H9 (cell line): ENCODE measurements at regions not wholly inside any gene's neighbourhood (a gene's known extent, or its start where the extent isn't known, plus 50 kb on each side); places are given as distances from the start of the nearest gene placed in this dataset.

Experiments
- DNase-seq: peaks from one replicate; pipeline ENCODE4 v3.0.0-alpha.2; 2017
- H2AFZ ChIP-seq: one replicate; pipeline ENCODE4 v1.6.1; 2013; ENCODE audit warnings: mild to moderate bottlenecking, low read length, control low read depth, moderate library complexity
- H2AK5ac ChIP-seq: 2 replicates; pipeline ENCODE4 v1.6.1; 2013; ENCODE audit warnings: low read length, control low read depth, mixed read lengths; ENCODE audit not compliant: insufficient read length
- H2BK120ac ChIP-seq: one replicate; pipeline ENCODE4 v1.6.1; 2013; ENCODE audit warnings: low read depth, mild to moderate bottlenecking, low read length, control low read depth, inconsistent platforms; ENCODE audit not compliant: poor library complexity, severe bottlenecking
- H2BK12ac ChIP-seq: 2 replicates; pipeline ENCODE4 v1.6.1; 2013; ENCODE audit warnings: low read length, control low read depth, mixed read lengths, low read depth; ENCODE audit not compliant: insufficient read length
- H2BK15ac ChIP-seq: 2 replicates; pipeline ENCODE4 v1.6.1; 2013; ENCODE audit warnings: low read depth, low read length, control low read depth
- H2BK20ac ChIP-seq: one replicate; pipeline ENCODE4 v1.6.1; 2013; ENCODE audit warnings: low read depth, mild to moderate bottlenecking, low read length, control low read depth, inconsistent platforms; ENCODE audit not compliant: poor library complexity, severe bottlenecking
- H2BK5ac ChIP-seq: 2 replicates; pipeline ENCODE4 v1.6.1; 2013; ENCODE audit warnings: low read length, control low read depth, mixed read lengths; ENCODE audit not compliant: insufficient read length
- H3K14ac ChIP-seq: 2 replicates; pipeline ENCODE4 v1.6.1; 2013; ENCODE audit warnings: low read length, control low read depth; ENCODE audit not compliant: insufficient read depth
- H3K18ac ChIP-seq: 2 replicates; pipeline ENCODE4 v1.6.1; 2013; ENCODE audit warnings: low read depth, mild to moderate bottlenecking, mixed read lengths, low read length, control low read depth; ENCODE audit not compliant: insufficient read length
- H3K23ac ChIP-seq: 2 replicates; pipeline ENCODE4 v1.6.1; 2013; ENCODE audit warnings: low read length, control low read depth, mixed read lengths, low read depth; ENCODE audit not compliant: insufficient read length
- H3K23me2 ChIP-seq: 2 replicates; pipeline ENCODE4 v1.6.1; 2013; ENCODE audit warnings: low read depth, mild to moderate bottlenecking, mixed read lengths, low read length, control low read depth; ENCODE audit not compliant: insufficient read length, poor library complexity, severe bottlenecking
- H3K27ac ChIP-seq: 2 replicates; pipeline ENCODE4 v1.5.1; 2013; ENCODE audit warnings: low read length, control low read depth, mixed read lengths, low read depth; ENCODE audit not compliant: insufficient read length
- H3K27me3 ChIP-seq: 2 replicates; pipeline ENCODE4 v1.6.1; 2013; ENCODE audit warnings: low read length, control low read depth, inconsistent platforms; ENCODE audit not compliant: insufficient read depth
- H3K4ac ChIP-seq: 2 replicates; pipeline ENCODE4 v1.6.1; 2013; ENCODE audit warnings: low read depth, mild to moderate bottlenecking, control low read depth, inconsistent platforms, low read length, moderate library complexity
- H3K4me1 ChIP-seq: 2 replicates; pipeline ENCODE4 v1.6.1; 2013; ENCODE audit warnings: low read length, control low read depth, inconsistent platforms; ENCODE audit not compliant: insufficient read depth
- H3K4me2 ChIP-seq: 2 replicates; pipeline ENCODE4 v1.6.1; 2013; ENCODE audit warnings: low read length, control low read depth, mixed read lengths; ENCODE audit not compliant: insufficient read length, insufficient read depth
- H3K56ac ChIP-seq: 2 replicates; pipeline ENCODE4 v1.6.1; 2013; ENCODE audit warnings: low read depth, mild to moderate bottlenecking, mixed read lengths, low read length, control low read depth; ENCODE audit not compliant: insufficient read length
- H3K79me1 ChIP-seq: 2 replicates; pipeline ENCODE4 v1.6.1; 2013; ENCODE audit warnings: low read depth, mild to moderate bottlenecking, moderate library complexity, low read length, control low read depth, inconsistent platforms; ENCODE audit not compliant: insufficient read depth, poor library complexity, severe bottlenecking
- H3K79me2 ChIP-seq: 2 replicates; pipeline ENCODE4 v1.6.1; 2013; ENCODE audit warnings: low read length, control low read depth, inconsistent platforms; ENCODE audit not compliant: insufficient read depth
- H3K9ac ChIP-seq: 2 replicates; pipeline ENCODE4 v1.6.1; 2013; ENCODE audit warnings: low read length, control low read depth, mixed read lengths; ENCODE audit not compliant: insufficient read length; ENCODE audit errors: extremely low read depth
- H3K9me3 ChIP-seq: one replicate; pipeline ENCODE4 v1.6.1; 2013; ENCODE audit warnings: low read depth, low read length, inconsistent platforms; ENCODE audit not compliant: control insufficient read depth
- H3T11ph ChIP-seq: one replicate; pipeline ENCODE4 v1.6.1; 2013; ENCODE audit warnings: mild to moderate bottlenecking, low read length, control low read depth, inconsistent platforms
- H4K20me1 ChIP-seq: one replicate; pipeline ENCODE4 v1.6.1; 2013; ENCODE audit not compliant: control insufficient read depth, insufficient read length, insufficient read depth
- H4K5ac ChIP-seq: 2 replicates; pipeline ENCODE4 v1.6.1; 2013; ENCODE audit warnings: low read depth, mild to moderate bottlenecking, mixed read lengths, low read length, control low read depth; ENCODE audit not compliant: insufficient read length
- H4K8ac ChIP-seq: replicated peaks from 2 replicates; pipeline ENCODE4 v1.6.1; 2013; ENCODE audit warnings: low read length, control low read depth, mixed read lengths, low read depth; ENCODE audit not compliant: insufficient read length
- H4K91ac ChIP-seq: 2 replicates; pipeline ENCODE4 v1.6.1; 2013; ENCODE audit warnings: low read depth, mild to moderate bottlenecking, moderate library complexity, mixed read lengths, low read length, control low read depth; ENCODE audit not compliant: insufficient read length
- H3K27ac Mint-ChIP-seq, 3 experiments: 2 replicates in 2 of 3; 3 replicates in 1 of 3; pipeline ENCODE4 v1.8.0; 2020 to 2021; ENCODE audit warnings: mixed read lengths in 3 of 3, mild to moderate bottlenecking in 1 of 3, moderate library complexity in 1 of 3
- H3K27me3 Mint-ChIP-seq: 2 replicates; pipeline ENCODE4 v1.8.0; 2021; ENCODE audit warnings: low read depth, mild to moderate bottlenecking, moderate library complexity, mixed read lengths
- H3K36me3 Mint-ChIP-seq, 3 experiments: 2 replicates in 2 of 3; 3 replicates in 1 of 3; pipeline ENCODE4 v1.8.0; 2020 to 2021; ENCODE audit warnings: low read depth in 3 of 3, mixed read lengths in 3 of 3; ENCODE audit not compliant: insufficient read depth in 1 of 3
- H3K4me1 Mint-ChIP-seq, 2 experiments: 2 replicates each; pipeline ENCODE4 v1.8.0; 2020; ENCODE audit warnings: mixed read lengths in 2 of 2
- H3K4me3 Mint-ChIP-seq, 2 experiments: 2 replicates in 1 of 2; 3 replicates in 1 of 2; pipeline ENCODE4 v1.8.0; 2020 to 2021; ENCODE audit warnings: mild to moderate bottlenecking in 2 of 2, mixed read lengths in 2 of 2, moderate library complexity in 1 of 2
- H3K9me3 Mint-ChIP-seq, 2 experiments: 2 replicates in 1 of 2; 3 replicates in 1 of 2; pipeline ENCODE4 v1.8.0; 2020; ENCODE audit warnings: mild to moderate bottlenecking in 2 of 2, mixed read lengths in 2 of 2, moderate library complexity in 1 of 2
- CTCF ChIP-seq: fragments of 200-600 bp; sonication (generic); conservative IDR thresholded peaks from 3 replicates; pipeline ENCODE4 v1.8.0; 2021; ENCODE audit warnings: antibody characterized with exemption, mild to moderate bottlenecking
- WGBS: extraction: QIAGEN DNeasy Blood & Tissue Kit; methylation state at CpG from one replicate; pipeline ENCODE4 v1.1.7; 2013; ENCODE audit warnings: missing lambda C conversion rate, low lambda C conversion rate, mixed read lengths; ENCODE audit not compliant: insufficient read length; ENCODE audit errors: extremely low coverage; 5-methylcytosine and 5-hydroxymethylcytosine counted together

DNA sequence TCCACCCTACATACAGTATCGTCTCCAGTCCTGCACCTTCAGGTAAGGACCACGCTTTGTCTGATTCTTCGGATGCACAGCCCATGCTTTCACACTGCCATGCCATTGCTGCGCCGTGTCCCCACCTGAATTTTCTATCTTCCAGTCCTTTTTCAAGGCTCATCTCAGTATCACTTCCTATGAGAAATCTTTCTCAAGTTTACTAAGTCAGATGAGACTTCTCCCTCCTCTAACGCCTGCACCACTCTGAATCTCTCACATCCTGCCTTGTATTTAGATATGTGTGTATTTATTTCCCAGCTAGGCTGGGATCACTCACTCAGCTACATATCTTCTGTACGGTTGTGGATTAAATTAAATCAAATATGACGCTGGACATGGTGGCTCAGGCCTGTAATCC lies 116.8 kb downstream of the SMIM20 start:
- Mint-ChIP-seq H3K4me3 (peak overlapping the region; percentile 36 to 74), H3K27me3 (peaks cover 2% of the 10 kb centered on the region; the same call in 1 of the 2 replicates), H3K36me3 (peaks cover 3 to 12% (median 9%) of the 10 kb centered on the region in 3 experiments; a peak in 6 of 7 replicates), H3K27ac (peak overlapping the region; percentile 90 to 100 (median 98)), H3K4me1 (peaks cover 43 to 44% of the 10 kb centered on the region in 2 experiments), H3K9me3 (peaks cover 6 to 8% of the 10 kb centered on the region in 2 experiments)
- H2BK12ac ChIP-seq: peak overlapping the region; percentile 93
- no peak for TF ChIP-seq CTCF
- H4K8ac ChIP-seq: no peak overlapping the region
- H2BK20ac ChIP-seq: no peak overlapping the region
- H3K4ac ChIP-seq: no peak overlapping the region
- no peaks in the 10 kb centered on the region for H3K27me3 ChIP-seq
- peak overlapping the region; percentile 72 for H3K9ac ChIP-seq
- H3K27ac ChIP-seq: peak overlapping the region; percentile 98
- no peaks in the 10 kb centered on the region for H4K20me1 ChIP-seq
- H2BK120ac ChIP-seq: no peak overlapping the region
- no peak overlapping the region for H2AFZ ChIP-seq
- H3K79me1 ChIP-seq: no peaks in the 10 kb centered on the region
- H3T11ph ChIP-seq: no peak overlapping the region
- H3K79me2 ChIP-seq: no peaks in the 10 kb centered on the region
- DNase-seq: no peak
- no peak overlapping the region for H2AK5ac ChIP-seq
- H3K56ac ChIP-seq: no peak overlapping the region
- H3K4me2 ChIP-seq: peak overlapping the region; percentile 83
- H3K9me3 ChIP-seq: no peaks in the 10 kb centered on the region
- peaks cover 22% of the 10 kb centered on the region for H3K23me2 ChIP-seq
- peak overlapping the region; percentile 86 for H3K18ac ChIP-seq
- peaks cover 6% of the 10 kb centered on the region for H3K4me1 ChIP-seq
- H4K91ac ChIP-seq: no peak overlapping the region
- H4K5ac ChIP-seq: peak overlapping the region; percentile 72
- peak overlapping the region; percentile 49; the same call in 1 of the 2 replicates for H3K14ac ChIP-seq
- no peak overlapping the region for H3K23ac ChIP-seq
- peak overlapping the region; percentile 78 for H2BK5ac ChIP-seq
- H2BK15ac ChIP-seq: no peak overlapping the region
- WGBS: no CpG with 5 or more reads among the region's 8 CpGs
